GM19372 (cell line): ENCODE measurements at regions not wholly inside any gene's neighbourhood (a gene's known extent, or its start where the extent isn't known, plus 50 kb on each side); places are given as distances from the start of the nearest gene placed in this dataset.

Experiments used
- ATAC-seq: cut with Tn5 transposase; IDR thresholded peaks from one replicate; pipeline ENCODE4 v1.9.1; 2021; ENCODE audit warnings: mild to moderate bottlenecking, low read depth, moderate library complexity; ENCODE audit not compliant: unreplicated experiment

DNA sequence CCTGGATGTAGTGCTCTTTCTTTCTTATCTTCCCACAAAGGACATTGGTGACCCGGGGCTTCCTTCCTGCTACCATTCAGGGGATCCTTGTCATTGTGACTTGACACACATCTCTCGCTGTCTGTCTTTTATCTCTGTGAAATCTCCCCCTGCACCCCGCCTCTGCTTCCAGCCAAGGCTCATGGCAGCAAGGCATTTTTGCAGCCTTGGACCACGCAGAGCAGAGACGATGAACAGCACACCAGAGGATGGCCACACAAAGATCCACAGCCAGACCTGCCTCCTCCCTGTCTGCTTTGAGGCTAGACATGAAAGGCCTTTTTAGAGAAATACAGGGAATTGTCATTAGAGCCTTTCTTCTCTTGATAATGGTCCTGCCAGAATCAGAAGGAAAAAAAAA is 549.1 kb downstream of the CDK5RAP2 start:
- ATAC-seq: no peak

GRCh38 chr9:120018550-120018949 is 561.4 kb downstream of the CDK5RAP2 start:
- no peak for ATAC-seq

GRCh38 chr9:120018037-120018436 is 561.9 kb downstream of the CDK5RAP2 start:
- ATAC-seq: no peak

DNA sequence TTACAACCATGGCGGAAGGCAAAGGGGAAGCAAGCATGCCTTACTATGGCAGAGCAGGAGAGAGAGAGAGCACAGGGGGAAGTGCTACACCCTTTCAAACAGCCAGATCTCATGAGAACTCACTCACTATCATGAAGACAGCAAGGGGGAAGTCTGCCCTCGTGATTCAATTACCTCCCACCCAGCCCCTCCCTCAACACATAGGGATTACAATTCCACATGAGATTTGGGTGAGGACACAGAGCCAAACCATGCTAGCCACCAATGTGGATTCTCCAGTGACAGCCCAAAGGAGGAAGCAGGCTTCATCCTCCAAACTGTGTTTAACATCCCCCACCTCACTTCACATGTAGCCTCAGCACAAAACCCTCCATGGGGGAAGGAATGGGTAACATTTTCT is 563.7 kb downstream of the CDK5RAP2 start:
- ATAC-seq: no peak

- ATAC-seq: no peak
Observed at GRCh38 chr9:120014796-120015195, 565.2 kb downstream of the CDK5RAP2 start.

DNA sequence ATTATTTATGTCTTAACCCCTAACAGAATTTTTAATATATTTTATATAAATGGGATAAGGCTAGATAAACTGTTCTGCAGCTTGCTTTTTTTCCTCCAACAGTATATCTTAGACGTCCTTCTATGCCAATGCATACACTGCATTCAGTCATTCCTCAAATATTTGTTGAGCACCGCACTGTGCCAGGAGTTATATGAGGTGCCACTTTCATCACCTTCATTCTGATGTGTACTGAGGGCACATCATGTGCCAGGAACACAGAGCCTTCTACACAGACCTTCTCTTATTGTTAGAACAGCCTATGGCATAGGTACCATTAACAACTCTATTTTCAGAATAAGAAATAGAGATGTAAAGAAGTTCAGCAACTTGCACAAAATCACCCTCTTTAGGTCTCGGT is 570.1 kb downstream of the CDK5RAP2 start:
- no peak for ATAC-seq

GRCh38 chr9:120001536-120001935 is 578.4 kb downstream of the CDK5RAP2 start:
- no peak for ATAC-seq

DNA sequence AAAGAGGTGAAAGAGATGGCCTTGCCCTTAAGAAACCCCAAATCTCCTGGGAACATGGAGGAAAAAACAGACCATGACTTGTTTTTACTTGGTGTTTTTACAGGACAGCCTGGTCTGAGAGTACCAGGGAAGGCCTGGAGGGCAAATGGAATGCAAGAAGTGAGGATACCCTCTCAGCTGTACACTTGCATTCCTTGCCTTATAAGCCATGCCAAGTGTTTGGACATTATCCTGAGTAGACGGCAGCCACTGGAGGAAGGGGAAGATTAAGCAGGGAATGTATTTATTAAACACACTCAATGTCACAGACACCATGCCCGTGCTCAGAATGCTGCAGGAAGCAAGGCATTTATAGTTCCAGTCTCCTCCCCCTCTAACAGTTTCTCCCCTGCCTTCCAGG is 581.4 kb downstream of the CDK5RAP2 start:
- ATAC-seq: no peak

- ATAC-seq: no peak
Observed at GRCh38 chr9:119991797-119992196, 588.2 kb downstream of the CDK5RAP2 start.

GRCh38 chr9:119986713-119987112 is 593.3 kb downstream of the CDK5RAP2 start:
- ATAC-seq: no peak

- no peak for ATAC-seq
Observed at GRCh38 chr9:119986205-119986604, 593.8 kb downstream of the CDK5RAP2 start.

DNA sequence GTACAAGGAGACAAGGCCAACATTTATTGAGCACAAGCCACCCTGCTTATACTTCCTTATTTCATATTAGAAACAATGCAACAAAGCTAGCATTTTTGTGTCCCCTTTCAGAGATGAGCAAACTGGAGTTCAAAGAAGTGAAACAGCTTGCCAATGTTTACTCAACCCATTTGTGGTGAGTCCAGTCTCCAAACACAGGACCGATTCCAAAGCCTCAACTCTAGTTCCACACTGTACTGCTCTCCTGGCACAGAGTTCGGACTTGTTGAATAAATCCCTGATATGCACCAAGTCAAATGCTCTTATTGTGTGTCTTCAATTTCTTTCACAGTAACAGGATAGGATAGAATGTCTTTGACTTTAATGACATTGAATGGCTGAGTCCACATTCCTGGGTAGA is 604.8 kb upstream of the BRINP1 start:
- no peak for ATAC-seq

DNA sequence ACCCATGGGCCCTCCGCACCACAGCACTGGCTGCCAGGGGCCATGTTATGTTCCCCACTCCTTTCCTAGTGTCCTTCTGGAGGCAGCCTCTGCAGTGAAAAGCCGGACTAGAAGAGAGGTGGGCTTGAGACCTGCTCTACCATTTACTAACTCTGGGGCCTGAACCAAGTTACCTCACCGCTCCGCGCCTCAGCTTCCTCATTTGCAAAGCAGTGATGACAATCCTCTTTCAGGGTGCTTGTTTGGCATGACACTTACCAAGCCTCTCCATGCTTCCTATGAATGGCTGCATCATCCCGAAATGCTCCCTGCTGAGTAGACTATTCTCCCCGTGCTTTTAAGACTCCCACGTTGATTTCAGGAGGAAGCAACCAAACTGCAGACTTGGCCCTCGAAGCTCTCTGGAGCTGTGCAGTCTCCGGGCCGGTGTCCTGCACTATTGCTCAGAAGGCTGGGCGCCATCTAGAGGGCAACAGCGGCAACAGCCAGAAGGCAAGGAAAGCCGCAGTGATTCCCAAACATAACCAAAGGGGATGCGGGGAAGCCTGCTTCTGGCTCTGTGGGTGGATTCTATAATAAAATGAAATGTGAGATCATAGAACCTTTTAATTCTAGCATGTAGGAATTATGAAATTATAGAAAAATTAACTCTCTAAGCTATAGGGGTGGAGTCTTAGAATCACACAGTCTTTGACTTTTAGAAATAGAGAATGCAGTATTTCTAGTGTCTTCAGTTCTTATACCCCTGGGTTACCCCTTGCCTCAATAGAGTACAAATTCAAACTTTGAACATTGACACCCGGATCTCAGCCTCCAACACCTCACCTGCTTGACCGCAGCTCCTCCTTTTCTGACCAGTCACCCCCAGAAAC is 599.8 kb upstream of the BRINP1 start:
- peak; percentile 95 for ATAC-seq

DNA sequence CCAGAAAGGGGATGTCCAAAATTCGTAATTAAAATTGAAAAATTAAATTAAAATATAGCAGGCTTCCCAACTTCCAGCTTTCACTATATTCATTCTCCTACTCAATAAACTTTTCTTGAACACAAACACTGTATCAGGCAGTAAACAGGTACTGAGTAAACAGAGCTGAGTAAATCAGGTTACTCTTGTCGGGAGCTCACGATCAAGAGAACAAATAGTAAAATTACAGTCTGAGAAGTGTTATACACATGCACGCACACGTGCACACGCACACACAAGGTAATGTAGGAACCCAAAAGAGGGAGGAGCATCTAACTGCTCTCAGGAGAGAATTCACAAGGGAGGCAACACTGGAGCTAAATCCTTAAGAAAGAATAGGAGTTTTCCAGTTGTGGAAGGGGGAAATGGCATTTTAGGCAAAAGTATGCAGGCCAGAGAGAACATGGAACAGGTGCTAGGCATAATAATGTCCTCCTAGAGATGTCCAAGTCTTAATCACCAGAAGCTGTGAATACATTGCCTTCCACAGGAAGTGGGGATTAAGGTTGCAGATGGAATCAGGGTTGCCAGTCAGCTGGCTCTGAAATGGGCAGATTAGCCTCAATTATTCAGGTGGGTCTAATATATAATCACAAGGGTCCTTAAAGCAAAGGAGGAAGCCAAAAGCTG is 598.8 kb upstream of the BRINP1 start:
- ATAC-seq: no peak

GRCh38 chr9:119963798-119964372 is 594.6 kb upstream of the BRINP1 start:
- no peak for ATAC-seq

DNA sequence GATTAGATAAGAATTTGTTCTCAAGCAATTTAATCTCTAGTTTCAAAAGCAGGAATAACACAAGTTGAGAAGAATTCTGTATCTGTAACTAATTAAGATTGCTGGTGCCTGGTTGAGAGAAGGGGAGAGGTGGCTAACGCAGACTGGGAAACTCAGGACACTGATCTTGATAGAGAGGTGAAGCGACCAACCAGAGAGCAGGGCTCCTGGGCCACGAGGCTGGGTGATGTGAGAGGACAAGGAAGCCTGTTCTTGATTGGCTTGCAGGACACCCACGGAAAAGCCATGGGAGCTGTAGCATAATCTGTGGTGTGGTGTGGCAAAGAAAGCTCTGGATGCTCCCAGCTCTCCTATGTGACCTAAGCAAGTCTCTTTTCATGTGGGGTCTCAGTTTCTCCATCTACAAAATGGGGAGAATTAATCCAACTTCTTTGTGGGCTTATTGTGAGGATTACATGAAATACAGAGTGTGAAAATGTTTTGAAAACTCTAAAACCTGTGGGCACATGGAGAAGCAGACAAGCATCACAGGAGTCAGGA is 594.1 kb upstream of the BRINP1 start:
- no peak for ATAC-seq

- no peak for ATAC-seq
Observed at GRCh38 chr9:119961774-119962424, 592.7 kb upstream of the BRINP1 start.

- no peak for ATAC-seq
Observed at GRCh38 chr9:119959846-119960545, 590.8 kb upstream of the BRINP1 start.

- ATAC-seq: no peak
Observed at GRCh38 chr9:119956111-119956510, 586.9 kb upstream of the BRINP1 start.

GRCh38 chr9:119955276-119955675 is 586.0 kb upstream of the BRINP1 start:
- ATAC-seq: no peak
